NT2/D1 (cell line): ENCODE measurements at regions not wholly inside any gene's neighbourhood (a gene's known extent, or its start where the extent isn't known, plus 50 kb on each side); places are given as distances from the start of the nearest gene placed in this dataset.

ENCODE experiments used
- SUZ12 ChIP-seq: IDR thresholded peaks from 2 replicates; pipeline ENCODE4 v1.6.1; 2011; ENCODE audit not compliant: insufficient read length, insufficient read depth; ENCODE audit errors: extremely low read depth
- YY1 ChIP-seq: IDR thresholded peaks from 2 replicates; pipeline ENCODE4 v1.6.1; 2011; ENCODE audit not compliant: insufficient read length, insufficient read depth
- ZNF274 ChIP-seq: IDR thresholded peaks from 2 replicates; pipeline ENCODE4 v1.6.1; 2011; ENCODE audit warnings: mild to moderate bottlenecking, low read depth, low read length

- no peak for TF ChIP-seq ZNF274
- no peak for TF ChIP-seq YY1
- TF ChIP-seq SUZ12: no peak
Observed at GRCh38 chr16:63947022-63947421, 1174.8 kb downstream of the CDH11 start.
